Hematopoietic multipotent progenitor cell treated with erythropoietin and hydrocortisone succinate and interleukin-3 and kit ligand, for 17 days (in vitro differentiated cells): ENCODE measurements at regions not wholly inside any gene's neighbourhood (a gene's known extent, or its start where the extent isn't known, plus 50 kb on each side); places are given as distances from the start of the nearest gene placed in this dataset.

ENCODE experiments used
- DNase-seq: peaks from one replicate; pipeline ENCODE4 v3.0.0-alpha.2; 2015; ENCODE audit warnings: low spot score

DNA sequence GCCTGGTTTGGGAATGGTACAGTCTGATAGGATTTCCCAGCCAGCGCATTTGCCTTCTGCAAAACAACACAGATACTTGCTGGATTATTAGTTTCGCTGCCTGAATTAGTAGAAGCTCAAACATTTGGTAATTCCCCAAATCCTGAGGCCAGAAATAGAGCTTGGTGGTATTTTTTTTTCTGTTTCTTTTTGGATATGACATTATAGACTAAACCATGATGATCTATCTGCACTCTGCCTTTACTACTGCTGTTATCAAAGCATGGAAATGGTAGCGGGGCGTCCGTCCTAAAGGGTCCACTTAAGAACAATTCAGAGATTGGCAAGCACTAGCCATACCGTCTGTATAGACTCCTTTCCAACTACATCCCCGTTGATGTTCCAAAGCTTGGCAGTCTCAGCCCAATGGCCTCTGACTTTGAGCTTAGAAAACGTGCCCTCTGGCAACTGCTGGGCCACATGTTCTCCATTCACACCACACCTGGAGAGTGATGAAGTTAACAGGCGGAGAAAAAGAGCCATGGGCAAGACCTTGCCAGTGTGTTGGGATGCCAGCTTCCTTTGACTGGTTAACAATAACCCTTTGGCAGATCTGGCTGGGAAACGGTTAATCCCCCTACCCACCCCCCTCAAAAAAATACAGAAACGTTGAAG lies 241.0 kb upstream of the NR2F2 start:
- DNase-seq = no peak

DNA sequence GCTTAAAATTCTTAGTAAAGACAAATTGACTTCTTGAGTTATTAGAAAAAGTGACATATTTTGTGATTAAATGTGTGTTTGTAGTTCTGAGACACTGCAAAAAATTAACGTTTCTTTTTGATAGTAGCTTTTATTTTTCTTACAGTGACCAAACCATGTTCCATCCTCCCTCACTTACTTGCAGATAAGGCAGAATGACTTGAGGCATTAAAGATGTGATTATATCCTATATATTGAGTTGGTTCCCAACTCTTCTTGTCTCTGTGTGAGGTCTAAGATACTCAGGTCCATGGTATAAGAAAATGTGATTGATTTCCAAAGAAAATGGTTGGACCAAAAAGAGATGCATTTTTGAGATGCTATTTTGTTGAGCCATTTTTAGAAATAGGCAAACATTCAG lies 238.3 kb upstream of the NR2F2 start:
- no peak for DNase-seq

DNA sequence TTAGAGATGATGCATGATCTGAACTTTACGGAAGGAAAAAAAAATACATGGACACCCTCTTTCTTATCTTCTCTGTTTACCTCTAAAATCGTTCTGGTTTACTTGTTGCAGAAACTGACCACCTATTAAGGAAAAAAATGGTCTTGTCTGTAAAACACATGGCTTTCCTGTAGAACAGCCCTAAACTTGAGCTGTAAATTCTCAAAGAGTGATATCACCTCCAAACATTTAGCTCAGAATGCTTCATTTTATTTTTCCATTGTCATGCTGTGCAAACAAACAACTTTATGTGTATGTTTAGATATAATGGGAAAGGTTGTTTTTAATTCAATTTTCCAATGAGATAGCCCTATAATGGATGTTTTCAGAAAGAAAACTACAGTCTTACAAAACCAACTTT lies 237.4 kb upstream of the NR2F2 start:
- DNase-seq = no peak

DNA sequence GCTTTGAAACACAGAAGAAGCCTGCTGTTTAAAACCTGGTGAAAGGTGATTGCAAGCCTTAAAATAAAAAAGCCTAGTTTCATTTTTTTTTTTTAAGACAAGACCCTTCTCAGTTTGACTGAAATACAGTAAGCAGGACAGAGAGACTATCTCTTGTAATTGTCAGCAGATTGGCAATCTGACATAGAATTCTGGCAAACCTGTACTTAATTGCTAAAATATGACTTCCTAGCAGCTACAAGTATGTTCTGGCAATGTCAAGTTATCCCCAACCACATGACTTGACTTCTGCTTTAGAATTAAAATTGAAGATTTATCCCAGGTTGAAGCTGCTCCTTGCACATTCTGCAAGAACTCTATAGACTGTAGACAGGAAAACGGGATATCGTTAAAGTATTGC lies 232.8 kb upstream of the NR2F2 start:
- no peak for DNase-seq

DNA sequence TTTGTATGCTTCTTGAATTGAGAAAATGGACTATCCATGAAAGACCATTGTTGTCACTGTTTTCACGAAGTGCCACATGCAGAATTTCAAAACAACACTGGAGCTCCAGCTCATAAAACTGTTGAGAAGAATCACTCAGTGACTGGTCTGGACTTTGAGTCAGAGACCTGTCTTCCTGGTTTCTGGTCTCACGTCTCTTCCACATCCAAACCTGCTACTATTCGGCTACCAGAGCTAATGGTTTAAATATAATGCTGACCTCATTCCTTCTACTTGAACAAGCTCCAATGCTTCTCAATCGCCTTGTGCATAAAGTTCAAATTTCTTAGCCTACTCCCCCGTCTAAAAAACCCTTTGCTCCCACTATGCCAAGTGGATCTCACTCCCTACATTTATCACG lies 227.9 kb upstream of the NR2F2 start:
- no peak for DNase-seq

DNA sequence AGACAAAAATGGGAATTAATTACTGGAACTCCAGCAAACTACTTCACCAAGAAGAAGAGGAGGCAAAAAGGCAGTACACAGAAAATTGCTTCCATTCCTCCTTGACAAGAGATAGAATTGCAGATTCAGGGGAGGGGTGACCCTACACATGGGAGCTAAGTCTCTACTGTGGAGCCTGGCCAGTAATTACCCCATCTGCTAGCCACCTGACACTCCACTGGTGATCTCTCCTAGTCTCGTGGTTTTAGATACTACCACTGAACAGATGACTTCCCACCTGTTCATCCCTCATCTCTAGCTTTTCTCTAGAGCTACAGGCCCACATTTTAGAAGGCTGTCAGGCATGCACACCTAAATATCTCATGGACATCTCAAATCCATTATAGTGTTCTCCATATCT lies 224.3 kb upstream of the NR2F2 start:
- DNase-seq = no peak

DNA sequence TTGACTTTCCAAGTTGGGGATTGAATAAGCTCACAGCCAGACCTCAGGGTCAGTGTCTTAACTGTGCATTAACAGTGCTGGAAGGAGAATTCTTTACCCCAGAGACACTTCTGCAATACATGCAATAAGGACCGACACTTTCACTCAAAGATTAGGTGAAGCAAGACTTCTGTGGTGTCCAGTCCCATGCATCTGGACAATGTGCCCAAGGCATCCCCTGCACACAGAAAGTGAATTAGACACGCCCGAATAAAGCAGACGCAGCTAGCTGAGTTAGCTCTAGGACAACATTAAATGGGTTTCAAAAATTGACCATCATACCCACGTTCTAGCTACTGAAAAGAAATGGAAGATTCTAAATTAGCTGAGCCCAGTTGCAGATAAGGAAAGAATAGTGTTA lies 223.9 kb upstream of the NR2F2 start:
- no peak for DNase-seq

DNA sequence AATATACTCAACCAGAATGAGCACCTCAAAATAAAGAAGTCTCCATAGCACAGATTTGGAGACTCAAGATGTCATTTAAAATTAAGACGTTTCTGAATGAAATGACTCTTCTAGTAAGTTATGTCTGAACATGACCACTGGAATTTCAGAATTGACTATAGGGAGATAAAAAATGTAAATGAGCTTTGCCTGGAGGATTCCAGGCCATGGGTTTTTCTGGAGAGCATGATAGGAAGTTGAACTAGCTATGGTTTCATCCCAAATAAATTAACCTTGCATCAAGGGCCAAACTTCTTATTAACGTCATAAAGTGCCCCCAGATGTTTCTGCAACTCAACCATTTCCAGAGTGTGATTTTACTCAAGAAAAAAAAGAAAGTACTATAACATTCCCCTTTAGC lies 222.6 kb upstream of the NR2F2 start:
- no peak for DNase-seq

DNA sequence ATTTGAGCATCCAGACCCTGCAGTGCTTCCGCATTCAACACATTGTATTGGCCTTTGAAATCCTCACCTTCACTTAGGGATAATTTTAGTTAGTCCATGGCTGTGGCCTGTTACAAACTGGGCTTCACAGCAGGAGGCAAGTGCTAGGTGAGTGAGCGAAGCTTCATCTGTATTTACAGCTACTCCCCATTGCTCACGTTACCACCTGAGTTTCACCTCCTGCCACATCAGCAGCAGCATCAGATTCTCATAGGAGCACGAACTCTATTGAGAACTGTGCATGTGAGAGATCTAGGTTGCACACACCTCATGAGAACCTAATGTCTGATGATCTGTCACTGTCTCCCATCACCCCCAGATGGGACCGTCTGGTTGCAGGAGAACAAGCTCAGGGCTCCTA lies 222.1 kb upstream of the NR2F2 start:
- DNase-seq = no peak

DNA sequence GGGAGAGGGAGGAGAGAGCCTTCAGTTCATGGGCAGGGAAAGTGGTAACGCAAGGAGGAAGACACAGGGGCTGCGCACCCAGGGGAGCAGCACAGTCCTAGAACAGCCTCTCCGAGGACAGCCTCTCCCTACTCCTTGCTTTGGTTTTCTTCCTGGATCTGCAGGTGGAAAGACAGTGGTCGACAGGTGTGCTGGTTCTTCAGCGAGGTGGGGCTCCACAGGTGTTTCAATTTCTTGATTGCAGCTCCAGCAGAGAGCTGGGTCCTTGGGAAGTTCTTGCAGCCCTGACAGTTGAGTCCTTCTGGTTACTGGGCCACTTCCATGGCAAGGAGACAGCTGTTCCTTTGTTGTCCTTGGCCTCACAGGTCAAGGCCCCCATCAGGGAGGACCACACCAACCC lies 220.7 kb upstream of the NR2F2 start:
- no peak for DNase-seq

DNA sequence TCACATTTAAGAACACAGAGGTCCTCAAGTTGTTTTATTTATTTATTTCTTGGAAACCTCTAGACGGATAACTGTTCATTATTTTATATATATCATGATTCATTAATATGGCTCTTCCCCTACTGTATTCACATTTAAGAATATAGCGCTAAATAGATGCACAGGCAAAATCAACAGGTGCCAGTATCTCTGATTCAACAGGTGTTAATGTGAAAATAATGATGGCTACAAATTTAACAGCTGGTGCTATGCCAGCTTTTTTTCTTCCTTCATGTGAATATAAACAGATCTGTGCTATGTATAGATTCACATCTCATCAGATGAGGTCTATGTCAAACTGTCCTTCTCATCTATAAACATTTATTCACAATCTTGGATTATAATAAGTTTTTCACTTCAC lies 218.5 kb upstream of the NR2F2 start:
- DNase-seq = no peak

DNA sequence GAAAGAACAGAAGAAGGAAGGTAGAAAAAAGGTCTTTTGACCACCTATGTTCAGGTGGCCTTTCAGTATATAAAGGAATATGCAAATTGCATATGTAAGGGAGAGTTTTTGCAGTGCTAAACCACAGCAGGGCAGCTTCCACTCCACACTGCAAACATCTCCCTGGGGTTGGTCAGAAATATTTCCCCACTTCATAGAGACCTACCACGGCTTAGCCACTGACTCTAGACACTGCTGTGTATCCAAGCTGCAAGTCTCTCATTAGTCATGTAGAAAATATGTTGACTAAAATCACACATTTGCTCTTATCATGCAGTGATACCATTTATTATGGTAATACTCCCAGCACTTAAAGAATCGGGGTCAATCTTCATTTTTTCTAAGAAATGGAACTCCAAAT lies 214.9 kb upstream of the NR2F2 start:
- no peak for DNase-seq

DNA sequence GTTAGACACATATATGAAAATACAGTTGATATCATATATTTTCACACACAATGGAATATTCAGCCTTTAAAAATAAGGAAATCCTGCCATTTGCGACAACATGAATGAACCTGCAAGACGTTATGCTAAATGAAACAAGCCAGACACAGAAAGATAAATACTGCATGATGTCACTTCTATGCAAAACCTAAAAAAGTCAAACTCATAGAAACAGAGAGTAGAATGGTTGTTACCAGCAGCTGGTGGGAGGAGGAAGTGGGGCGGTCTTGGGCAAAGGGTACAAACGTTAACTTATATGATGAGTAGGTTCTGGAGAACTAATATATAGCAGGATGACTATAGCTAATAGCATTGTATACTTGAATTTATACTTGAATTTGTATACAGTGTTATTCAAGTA lies 213.2 kb upstream of the NR2F2 start:
- DNase-seq = no peak

DNA sequence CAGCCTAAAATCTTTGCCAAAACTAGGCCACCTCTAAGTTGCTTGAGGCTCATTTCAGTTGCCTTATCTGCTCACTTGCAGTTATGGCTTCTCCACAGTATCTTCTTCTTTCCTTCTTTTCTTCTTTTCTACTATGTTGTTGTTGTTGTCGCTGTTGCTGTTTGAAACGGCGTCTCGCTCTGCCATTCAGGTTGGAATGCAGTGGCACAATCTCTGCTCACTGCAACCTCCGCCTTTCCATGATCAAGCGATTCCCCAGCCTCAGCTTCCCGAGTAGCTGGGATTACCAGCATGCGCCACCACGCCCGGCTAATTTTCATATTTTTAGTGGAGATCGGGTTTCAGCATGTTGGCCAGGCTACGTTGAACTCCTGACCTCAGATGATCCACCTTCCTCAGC lies 210.8 kb upstream of the NR2F2 start:
- DNase-seq = no peak

DNA sequence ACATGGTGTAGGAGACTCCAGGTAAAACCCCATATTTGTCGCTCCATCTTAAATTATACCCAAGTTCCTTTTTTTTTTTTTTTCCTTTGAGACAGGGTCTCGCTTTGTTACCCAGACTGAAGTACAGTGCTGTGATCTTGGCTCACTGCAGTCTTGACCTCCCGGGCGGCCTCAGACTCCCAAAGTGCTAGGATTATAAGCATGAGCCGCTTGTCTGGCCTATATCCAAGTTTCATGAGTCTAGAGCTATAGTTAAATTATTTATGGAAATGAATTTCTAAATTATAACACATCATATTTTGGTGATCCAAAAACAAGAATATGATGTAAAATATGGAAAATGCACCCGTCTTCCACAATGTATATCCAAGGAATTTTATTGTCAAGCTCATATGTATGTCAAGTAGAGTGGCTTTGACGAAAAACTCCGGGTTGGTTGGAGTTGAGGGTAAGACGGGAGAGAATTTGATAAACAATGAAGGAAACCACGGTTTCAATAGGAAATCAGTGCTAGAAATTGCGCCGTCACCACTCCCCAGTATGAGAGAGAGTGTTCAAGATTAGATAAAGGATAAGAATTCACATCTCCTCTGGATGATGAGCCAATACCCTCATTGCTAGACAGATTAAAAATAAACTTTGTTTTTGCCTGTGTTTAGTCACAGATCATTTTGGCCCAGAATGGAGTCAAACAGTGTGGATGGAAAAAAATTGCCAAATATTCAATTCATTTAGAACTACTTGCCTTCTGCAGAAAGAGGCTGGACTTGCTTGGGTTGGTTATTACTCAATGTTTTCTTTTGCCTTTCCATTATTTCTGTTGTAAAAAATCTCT lies 209.2 kb upstream of the NR2F2 start:
- DNase-seq = no peak

DNA sequence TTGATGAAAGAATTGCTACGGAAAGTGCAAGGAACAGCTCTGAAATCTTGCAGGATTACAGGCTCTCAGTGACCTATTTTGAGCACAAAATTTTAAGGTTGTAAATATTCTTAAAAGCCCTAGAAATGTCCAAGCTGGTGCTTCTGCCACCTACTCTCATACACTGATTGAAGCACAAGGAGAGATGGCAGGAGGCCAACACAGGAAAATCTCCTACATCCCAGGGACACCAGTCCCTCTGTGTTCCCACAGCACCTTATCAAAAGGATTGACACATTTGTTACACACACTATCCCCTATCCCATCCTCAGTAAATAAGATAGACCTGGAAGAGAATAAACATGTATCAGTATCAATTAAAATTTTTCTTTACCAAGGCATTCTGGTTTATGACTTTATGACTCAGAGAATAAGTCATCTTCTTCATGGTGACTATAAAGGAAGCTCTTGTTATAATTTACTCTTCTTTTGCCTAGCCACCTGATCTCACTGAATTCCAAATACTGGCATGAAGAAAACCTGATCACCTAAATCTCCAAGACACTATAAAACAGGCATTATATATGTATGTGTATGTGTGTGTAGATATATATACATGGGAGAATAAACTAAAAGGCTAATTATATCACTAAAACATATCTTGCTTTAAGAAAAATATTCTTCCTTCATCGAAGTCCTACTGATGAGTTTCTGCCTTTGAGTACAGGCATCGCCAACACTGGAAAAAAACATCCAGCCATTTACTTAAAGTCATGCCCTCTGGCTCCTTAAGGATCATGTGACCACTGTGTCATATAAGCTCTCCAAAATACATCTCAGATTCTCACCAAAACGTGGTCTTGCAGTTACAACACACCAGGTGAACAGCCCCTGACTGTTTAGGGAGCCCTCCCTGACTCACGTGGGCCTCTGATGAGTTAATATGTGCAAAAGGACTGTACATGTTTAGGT lies 208.1 kb upstream of the NR2F2 start:
- DNase-seq = no peak

DNA sequence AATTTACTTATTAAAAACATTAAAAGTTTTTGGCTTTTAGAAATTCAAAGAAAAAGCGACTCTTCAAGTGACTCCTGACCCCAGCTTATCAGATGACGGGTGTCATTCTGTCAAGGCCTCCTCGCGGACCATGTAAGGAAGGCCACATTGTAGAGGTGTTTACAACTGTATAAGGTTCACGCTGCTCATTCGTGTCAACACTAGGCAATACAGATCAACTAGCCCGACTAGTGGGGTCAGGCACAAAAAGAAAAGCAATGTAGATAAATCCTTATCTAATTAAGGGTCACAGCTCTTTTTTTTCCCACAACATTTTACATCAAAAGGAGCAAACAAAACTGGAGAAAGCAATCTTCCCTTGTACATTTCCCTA lies 207.5 kb upstream of the NR2F2 start:
- no peak for DNase-seq

DNA sequence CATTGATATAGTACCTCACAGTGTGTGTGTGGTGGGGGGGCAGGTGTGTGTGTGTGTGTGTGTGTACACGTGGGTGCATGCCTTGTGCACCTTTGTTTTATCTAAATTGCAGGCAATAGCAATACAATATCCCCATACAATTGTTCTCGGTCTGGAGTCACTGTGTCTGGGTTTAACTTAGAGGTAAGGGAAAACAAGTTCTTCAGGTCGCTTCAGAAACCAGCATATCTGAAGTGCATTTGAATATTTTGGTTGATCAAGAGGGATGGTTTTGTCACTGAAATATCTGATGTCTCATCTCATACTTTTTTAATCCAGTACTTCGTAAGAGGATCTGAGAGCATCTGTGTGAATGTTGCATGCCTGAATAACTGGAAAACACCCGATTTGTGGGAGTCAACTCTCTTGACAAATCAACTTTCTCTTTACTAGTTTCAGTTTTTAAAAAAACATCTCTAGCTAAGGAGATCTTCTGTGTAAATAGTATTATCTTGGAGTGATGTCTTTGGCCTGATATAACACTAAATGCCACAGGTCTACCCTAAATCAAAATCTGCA lies 206.8 kb upstream of the NR2F2 start:
- no peak for DNase-seq

DNA sequence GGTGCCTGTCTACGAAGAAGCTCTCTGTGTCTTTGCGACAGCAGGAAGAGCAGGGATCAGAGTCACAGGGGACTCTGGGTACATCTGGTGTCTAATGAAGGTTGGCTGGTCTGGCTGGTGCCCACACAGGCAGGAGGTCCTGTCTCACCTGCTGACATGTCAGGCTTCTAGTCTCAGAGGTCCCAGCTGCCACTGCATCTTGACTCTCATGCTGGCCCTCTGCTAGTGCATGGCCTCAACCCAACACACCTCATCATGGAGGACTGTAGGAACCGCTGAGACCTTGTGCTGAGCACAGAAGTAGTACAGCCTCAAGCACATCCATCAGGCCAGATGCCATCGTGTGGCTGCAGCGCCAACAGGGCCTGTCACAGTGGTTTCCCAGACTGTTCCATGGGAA lies 206.1 kb upstream of the NR2F2 start:
- no peak for DNase-seq

DNA sequence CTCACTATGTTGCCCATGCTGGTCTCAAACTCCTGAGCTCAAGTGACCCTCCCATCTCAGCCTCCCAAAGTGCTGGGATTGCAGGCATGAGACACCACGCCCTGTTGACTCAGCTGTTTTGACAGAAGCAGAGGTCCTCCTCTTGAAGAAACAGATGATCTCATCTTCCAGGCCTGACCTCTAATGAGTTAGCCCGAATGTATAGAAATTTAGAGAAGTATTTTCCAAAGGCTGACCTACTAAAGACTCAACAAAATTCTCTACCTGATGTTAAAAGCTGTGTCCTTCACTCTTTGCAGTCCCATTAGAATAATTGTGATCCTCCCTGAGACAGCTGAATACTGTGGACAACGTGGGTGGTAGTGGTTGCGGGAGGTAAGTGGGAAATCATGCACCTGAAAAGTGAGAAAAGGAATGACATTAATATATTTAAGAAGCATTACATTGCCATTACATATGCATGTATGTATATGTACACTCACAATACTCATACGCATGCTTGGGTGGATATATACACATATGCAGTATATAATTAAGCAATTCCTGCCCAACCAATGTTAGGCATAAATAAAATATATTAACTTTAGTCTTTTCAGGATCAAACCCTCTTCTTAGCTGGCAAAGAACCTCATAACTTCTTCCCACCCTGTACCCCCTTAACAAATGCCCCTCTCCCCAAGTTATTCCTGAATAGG lies 204.6 kb upstream of the NR2F2 start:
- no peak for DNase-seq

DNA sequence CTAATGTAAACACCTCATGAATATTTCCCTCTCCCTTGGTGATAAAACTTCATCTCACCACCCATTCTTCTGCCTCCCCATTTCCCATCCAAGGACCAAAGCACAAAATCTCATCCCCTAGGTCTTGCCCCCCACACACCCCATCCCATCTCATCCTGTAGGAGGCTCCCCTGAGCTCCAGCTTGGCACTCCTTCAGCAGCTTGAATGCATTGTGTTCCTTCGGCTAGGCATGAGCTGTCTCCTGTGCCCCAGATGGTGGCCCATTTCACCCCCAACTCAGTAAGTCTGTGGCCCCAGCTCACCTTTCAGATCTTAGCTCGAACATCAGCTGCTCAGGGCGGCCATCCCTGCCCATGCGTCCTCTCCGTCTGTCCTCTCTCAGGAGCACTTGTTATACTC lies 203.6 kb upstream of the NR2F2 start:
- DNase-seq = no peak

DNA sequence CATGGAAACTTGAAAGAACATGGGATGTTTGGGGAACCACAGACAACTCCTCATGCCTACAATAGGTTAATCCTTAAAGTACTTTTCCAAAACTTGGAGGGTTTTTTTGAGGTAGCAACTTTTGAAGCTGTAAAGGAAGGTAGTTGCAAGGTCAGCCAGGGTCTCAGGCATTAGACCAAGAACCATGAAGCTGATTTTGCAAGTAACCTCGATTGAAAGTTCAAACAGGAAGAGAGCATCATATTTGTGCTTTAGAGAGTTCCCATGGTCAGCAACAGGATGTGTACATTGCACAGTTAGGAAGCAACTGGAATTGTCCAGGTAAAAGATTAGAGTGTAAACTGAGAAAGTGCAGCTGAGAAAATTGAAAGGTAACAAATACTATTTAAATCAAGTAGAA lies 199.8 kb upstream of the NR2F2 start:
- no peak for DNase-seq
